GM21528 (cell line): ENCODE measurements at regions not wholly inside any gene's neighbourhood (a gene's known extent, or its start where the extent isn't known, plus 50 kb on each side); places are given as distances from the start of the nearest gene placed in this dataset.

Experiments used
- ATAC-seq: cut with Tn5 transposase; IDR thresholded peaks from one replicate; pipeline ENCODE4 v1.9.1; 2021; ENCODE audit warnings: mild to moderate bottlenecking, moderate library complexity; ENCODE audit not compliant: unreplicated experiment, low FRiP score

DNA sequence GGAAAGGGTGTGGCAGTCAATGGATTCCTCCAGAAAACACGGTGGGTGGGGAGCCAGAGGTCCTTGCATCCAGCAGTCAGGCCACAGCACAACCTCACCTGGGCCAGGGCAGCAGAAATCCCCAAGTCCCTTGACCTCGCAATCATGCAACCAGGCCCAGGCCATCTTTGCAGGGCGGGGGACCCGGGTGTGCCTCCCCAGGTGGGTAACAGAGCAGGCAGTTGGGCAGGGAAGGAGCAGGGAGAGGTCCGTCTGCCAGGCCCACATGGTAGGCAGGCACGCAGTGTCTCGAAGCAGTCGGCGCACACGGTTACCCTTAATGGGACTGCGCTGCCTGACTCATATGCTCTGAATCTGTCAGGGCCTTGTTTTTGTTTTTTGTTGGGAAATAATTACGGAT lies 153.0 kb downstream of the RBFOX3 start:
- no peak for ATAC-seq

DNA sequence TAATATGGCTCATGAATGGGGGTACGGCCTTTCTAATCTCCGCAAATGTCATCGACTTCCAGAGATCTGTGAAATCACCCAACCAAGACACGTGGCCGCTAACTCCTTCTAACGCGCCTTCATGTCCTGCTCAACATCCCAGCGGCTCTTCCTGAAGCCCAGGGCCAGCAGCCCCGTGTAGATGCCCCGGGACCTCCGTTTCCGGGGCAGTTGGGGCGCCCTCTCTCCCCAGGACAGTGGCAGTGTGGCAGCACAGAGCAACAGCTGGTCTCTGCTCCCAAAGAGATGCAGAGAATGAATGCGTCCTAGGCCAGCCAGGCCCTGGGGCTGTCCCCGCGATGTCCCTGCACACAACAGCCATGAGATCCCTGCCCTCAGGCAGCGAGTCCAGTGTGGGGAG lies 153.5 kb downstream of the RBFOX3 start:
- ATAC-seq: no peak

DNA sequence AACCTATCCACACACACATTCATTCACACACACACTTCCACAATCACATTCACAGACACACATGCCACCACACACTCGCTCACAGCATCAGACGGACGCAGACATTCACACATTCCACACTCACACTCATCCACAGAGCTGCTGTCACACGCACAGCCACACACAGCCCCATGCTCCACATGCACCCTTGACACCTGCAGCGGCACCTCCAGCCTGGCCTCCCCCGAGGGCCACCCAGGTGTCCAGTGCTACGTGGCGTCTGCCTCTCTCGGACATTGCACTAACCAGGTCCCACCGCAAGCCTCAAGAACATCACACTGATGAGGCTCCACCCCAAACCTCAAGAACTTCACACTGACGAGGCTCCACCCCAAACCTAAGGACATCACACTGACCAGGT lies 155.2 kb downstream of the RBFOX3 start:
- ATAC-seq: no peak

DNA sequence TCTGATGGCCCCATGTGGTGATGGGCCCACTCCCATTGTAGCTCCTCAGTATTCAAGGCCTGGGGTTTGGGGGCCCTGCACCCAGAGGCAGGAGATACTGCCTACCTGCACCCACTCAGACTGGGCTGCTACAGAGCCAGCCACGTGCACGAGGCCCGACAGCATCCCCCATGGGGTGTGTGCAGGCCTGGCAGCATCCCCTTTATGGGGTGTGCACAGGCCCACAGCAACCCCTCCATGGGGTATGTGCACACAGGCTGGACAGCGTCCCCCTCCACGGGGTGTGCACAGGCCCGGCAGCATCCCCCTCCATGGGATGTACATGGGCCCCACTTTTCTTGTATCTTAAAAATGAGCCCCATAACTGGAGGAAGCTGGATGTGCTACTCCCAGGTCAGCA lies 156.0 kb downstream of the RBFOX3 start:
- ATAC-seq: no peak

DNA sequence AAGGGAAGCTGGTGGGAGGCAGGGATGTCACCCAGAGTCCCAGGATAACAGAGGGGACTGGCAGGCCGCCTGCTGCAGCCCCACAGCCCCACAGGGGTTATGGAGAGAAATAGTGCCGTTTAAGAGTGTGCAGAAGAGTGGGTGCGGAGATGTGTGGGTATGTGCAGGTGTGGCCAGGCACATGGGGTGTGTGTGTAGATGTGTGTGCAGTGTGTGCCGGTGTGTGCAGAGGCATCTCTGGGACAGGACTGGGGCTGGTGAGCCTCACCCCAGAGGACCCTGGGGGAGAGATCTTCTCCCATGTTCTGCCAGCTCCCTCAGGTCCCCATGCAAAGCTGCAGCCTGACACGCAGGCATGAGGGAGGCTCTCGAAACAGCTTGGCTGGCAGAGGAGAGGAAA lies 157.4 kb downstream of the RBFOX3 start:
- no peak for ATAC-seq

DNA sequence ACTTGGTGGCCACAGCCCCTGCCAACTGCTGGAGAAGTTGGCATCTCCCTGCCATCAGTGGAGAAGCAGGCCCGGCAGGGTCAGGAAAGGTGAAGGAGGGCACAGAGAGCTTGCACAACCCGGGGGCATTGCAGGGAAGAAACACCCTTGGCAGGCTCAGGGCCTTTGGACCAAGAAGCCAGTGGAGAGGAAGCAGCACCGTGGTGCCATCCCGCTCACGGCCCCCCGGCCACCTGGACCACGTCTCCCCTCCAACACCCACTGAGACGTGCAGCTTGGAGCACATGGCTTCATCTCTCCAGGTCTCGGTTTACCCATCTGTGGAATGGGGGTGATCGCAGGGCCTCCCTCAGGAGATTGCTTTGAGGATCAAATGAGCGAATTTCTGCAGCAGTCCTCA lies 158.1 kb downstream of the RBFOX3 start:
- no peak for ATAC-seq

DNA sequence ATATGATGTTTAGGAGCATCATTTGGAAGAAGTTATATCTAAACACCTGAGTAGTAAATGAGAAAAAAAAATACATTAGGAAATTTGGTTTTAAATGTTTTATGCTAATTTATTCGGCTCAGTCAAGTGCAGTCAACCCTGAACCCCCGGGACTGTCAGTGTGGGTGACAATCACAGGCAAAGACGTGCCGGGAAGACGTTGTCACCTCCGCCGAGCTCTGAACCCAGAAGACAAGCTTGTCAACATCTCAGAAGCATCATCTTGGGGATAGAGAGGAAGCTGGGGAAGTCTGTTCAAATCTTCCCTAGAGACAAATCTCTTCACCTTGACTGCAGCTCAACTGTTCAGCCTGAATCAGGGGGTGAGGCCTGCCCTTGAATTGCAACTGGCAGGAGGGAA lies 159.7 kb downstream of the RBFOX3 start:
- ATAC-seq: no peak

DNA sequence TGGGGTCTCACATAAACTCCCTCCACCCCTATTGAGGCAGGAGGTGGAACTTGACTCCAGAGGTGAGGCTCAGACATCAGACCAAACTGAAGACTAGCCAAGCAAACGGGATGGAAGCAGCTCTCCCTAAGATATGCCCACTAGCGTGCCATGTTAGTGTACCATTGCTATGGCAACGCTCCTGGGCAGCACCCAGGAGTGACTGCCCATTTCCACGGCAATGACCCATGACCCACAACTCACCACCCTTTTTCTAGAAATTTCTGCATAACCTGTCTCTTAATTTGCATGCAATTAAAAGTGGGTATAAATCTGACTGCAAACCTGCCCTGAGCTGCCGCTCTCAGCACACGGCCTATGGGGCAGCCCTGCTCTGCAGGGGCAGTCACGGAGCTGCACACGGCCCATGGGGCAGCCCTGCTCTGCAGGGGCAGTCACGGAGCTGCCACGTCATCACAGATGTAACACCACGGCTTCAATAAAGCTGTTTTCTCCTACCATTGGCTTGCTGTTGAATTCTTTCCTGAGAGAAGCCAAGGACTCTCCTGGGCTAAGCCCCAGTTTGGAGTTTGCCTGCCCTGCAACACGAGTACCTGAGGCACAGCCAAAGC lies 164.3 kb downstream of the RBFOX3 start:
- no peak for ATAC-seq

DNA sequence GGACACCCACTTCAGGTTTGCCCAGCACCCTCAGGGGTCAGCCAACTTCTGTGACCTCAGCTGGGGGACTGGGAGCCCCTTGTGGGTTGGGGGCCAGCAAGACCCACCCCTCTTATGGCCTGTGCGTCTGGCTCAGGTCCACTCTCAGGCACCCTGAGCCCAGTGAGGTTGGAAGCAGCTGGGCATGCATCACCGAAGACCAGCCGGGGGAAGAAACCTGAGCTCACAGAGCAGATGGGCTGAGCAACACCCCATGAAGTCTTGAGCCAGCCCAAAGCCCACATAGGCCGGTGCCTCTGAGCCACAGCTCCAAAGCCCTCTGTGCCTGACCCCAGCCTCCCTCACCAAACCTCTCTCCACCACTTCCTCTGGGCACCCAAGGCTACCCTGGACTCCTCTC lies 166.7 kb downstream of the RBFOX3 start:
- ATAC-seq: no peak

DNA sequence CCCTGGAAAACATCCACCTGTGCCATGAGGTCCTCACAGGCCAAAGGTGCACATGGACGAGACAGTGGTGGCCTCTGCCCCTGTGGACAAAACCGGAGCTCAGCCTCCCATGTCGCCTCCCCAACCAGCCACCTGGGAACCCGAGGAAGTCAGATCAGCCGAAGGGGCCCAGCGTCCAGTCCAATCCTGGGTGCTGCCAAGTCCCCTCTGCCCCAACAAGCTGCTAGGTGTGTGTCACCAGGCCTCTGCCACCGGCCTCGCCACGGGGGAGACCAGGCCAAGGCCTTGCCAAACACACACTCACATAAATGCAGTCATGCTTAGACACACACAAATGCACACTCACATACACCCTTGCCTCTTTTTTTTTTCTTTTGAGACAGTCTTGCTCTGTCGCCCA lies 167.8 kb downstream of the RBFOX3 start:
- no peak for ATAC-seq

DNA sequence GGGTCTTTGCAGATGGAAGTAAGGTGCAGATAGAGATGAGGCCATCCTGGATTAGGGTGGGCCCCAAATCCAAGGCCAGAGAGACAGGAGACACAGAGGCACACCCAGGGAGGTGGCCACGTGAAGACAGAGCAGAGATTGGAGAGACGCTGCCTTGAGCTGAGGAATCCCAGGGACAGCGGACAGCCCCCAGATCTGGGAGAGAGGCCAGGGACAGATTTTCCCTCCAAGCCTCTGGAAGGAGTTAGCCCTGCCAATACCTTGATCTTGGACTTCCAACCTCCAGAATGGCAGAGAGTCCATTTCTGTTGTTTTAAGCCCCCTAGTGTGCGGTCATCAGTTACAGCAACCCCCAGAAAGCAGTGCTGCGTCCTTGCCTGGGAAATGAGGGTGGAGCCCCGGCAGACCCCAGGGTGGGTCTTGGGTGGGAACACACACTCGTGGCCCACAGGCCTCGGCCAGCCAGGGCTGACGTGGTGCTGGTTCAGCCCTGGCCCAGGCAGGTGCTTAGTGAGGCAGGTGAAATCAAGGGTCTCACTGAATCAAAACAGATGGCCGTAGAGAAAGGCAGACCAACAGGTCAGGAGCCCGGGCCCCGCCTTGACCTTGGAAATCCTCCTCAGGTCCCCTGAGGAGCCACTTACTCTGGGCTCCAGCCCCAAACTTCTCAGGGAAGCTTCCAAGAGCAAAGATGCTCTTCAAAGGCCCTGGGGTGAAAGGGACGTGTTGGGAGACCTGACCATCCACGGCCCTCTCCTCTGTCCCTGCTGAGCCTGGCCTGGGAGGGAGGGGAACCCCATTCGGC lies 169.3 kb downstream of the RBFOX3 start:
- ATAC-seq: no peak

DNA sequence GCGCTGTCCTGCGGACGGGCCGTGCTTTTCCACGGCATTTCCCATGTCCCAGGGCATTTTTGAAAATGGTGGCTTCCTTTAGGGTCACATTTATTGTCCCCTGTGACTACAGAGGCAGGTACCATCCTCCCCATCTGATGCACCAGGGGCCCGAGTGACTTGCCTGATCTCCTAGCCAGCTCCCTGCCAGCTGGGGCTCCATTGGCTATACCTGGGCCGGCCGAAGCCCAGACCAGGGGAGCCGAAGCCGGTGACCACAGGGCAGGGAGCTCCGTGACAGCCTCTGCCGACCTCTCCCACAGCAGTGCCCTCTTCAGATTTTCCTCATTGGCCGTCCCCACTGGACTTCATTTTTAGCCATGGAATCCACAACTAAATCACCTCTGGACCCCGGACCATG lies 170.6 kb downstream of the RBFOX3 start:
- no peak for ATAC-seq

DNA sequence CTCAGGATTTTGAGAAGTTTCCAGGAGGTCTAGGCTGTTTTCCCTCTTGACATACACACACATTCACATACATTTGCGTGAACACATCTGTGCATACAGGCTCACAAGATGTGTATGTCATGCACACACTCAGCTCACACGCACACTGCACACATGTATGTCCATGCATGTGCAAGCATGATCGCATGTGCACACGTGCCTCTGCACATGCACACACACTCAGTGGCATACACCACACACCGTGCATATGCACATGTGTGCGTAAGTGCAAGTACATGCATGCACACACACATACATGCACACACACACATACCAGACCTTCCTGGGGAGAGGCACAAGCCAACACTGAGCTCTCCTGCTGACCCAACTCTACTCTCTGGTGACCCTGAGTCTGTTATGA lies 171.4 kb downstream of the RBFOX3 start:
- ATAC-seq: no peak

DNA sequence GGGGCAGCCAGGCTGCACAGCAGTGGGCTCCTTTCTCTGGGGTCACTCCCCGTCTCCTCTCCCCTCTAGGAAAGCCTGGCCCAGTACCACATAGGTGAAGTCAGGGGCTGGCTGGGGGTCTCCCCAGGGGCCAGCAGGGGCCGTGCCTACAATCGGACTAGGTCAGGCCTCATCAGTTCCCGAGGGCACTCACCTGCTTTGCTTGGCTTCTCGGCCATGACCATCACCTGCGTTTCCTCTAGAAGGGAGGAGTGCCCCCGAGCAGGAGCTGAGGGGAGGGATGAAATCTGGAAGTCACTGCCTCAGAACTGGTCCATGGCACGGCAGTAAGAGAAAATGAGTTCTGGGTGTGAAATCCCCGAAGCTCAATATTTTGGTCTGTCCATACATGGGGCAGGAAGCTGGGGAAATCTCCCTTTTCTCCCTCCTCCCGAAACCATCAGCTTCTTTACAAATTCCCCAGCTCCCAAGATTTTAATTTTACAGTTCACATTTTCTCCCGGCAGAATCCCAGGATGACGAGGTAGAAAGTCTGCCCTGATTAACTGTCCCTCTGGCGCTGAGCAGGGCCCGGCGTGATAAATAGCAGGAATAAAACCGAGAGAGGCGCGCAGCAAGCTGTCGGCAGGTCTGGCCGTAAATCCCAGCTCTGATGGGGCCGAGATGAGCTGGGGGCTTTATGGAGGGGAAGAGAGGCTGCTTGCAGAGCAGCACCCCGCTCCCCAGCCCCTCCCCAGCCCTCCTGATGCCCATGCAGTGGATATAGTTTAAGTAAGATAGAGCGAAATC lies 172.1 kb downstream of the RBFOX3 start:
- ATAC-seq: no peak

DNA sequence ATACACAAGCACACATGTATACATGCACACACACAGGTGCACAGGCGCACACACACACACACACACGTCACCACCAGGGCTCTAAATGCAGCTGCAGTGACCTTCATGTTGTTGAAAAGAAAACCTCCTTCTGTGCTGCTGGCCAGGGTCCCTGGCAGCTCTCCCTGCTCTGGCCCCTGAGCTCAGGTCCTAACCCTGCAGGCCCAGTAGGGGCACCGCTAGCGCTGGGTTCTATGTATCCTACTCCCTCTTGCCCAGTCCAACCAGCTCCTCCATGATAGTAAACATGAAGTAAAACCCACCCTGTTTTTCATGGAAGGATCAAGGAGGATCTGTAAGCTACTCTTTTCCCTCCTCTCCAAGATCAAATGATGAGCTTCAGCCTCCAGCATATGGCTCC lies 172.8 kb downstream of the RBFOX3 start:
- no peak for ATAC-seq

DNA sequence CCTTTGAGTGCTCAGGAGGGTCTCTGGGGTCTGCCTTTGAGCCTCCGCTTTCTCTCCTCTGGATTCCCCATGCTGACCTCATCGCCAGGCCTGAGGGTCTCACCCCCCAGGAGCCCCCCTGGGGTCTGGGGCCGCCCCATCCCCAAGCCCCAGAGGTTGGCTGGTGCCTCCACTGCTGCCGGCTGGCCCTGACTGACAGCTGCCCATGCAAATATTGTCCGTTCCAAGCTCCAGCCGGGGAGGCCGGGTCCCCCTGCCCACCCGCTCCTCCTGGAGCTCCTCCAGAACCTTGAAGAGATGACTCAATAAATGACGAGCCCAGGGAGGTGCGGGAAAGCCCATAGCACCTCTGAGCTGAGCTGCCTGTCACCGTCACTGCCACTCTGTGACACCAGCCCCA lies 173.8 kb downstream of the RBFOX3 start:
- no peak for ATAC-seq

DNA sequence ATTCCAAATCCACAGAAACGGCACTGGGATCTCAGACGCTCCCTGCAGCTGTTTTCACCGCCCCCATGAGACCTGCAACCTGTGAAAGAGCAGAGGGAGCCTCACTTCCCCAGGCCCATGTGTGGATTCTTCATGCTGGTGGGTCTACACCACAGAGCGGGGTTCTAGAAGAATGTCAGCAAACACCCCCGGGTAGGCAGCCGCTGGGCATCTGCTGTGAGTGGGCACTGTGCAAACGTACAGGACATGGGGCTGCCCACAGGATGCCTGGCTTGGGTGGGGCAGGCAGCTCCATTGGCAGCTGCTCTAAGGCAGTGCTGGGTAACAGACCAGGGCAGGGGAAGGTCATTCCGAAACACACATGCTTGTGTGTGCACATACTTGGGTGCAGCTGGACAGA lies 174.9 kb downstream of the RBFOX3 start:
- ATAC-seq: no peak

DNA sequence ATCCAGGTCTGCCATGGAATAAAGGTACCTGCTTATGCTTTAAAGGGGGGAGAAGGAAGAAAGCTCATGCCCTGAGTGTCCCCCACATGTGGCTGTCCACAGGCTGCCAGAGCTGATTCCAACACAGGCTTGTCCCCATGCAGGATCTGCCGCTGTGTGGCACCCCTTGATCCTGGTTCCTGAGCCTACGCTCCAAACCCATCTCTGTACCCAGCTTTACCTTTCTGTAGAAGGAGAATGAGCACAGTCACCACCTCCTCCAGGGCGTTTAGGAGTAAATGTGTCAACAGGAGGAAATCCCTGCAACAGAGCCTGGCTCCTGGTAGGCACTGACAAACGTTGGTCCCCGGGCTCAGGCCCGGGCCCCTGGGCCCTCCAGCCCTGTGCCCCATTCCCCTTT lies 175.6 kb downstream of the RBFOX3 start:
- ATAC-seq: no peak

DNA sequence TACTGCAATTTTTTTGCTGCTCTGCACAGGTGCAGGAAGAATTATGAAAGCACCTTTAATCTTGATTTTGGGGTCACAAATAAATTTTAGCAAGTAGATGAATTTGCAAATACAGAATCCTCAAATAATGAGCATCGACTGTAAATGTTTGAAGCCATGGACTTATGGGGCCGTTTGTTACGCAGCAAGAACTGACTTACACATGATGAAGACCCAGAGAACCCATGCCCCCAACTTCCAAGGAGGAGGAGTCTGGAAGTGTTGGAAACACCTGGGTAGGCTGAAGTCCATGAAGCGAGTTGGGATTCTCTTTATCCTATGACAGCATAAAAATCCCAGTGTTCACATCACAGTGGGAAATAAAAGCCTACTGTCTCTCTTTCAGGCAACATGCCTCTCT lies 176.6 kb downstream of the RBFOX3 start:
- no peak for ATAC-seq

DNA sequence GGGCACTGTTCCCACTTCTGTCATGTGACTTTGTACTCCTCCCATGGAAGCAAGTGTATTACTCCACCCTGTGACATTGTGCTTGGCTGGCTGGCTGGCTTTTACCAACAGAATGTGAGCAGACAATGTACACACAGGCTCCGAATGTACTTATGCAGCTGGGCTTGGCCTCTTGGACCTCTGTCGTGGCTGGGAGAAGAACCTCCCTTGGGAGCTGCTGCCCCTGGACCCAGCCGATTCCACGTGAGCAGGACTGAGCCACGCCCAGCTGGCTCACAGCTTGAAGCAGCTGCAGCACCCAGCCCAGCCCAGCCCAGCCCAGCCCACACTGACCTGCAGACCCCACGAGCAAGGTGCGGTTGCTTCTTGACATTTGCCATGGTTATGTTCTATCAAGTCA lies 177.5 kb downstream of the RBFOX3 start:
- no peak for ATAC-seq

DNA sequence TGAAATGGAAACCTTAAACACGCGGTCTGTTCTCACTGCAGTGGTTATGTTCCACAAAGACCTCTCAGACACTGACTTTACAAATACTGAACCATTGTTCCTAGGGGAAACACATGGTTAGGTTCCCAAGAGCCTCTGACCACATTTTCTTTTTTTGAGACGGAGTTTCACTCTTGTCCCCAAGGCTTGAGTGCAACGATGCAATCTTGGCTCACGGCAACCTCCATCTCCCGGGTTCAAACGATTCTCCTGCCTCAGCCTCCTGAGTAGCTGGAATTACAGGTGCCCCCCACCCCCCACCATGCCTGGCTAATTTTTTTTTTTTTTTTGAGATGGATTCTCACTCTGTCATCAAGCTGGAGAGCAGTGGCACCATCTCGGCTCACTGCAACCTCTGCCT lies 179.7 kb downstream of the RBFOX3 start:
- ATAC-seq: no peak
